Adrenal gland (tissue), 9 donors: ENCODE measurements at regions not wholly inside any gene's neighbourhood (a gene's known extent, or its start where the extent isn't known, plus 50 kb on each side); places are given as distances from the start of the nearest gene placed in this dataset.

Source experiments
- DNase-seq, 7 donors: peaks; one replicate each; pipeline ENCODE4 v3.0.0-alpha.2; 2019 to 2020
- H3K27ac ChIP-seq, 5 donors: fragments of 200-600 bp; sonication (generic) in 4 of 5; 1 replicate in 3 of 5; 2 replicates in 2 of 5; pipeline versions ENCODE4 v1.5.1 to v1.8.0; 2016 to 2020; ENCODE audit warnings: mild to moderate bottlenecking in 1 of 5
- H3K27me3 ChIP-seq: fragments of 200-600 bp; 2 replicates; pipeline ENCODE4 v1.8.0; 2021
- H3K36me3 ChIP-seq, 2 donors: fragments of 200-600 bp; replicated peaks in 1 of 2; 1 replicate in 1 of 2; 2 replicates in 1 of 2; pipeline versions ENCODE4 v1.5.1 to v1.8.0; 2018 to 2022
- H3K4me1 ChIP-seq, 2 donors: fragments of 200-600 bp; replicated peaks in 1 of 2; 1 replicate in 1 of 2; 2 replicates in 1 of 2; pipeline versions ENCODE4 v1.5.1 to v1.8.0; 2018 to 2021
- H3K4me3 ChIP-seq, 4 donors: fragments of 200-600 bp; sonication (generic) in 3 of 4; one replicate each; pipeline ENCODE4 v1.5.1; 2016 to 2018
- H3K9me3 ChIP-seq, 3 donors: fragments of 200-600 bp; sonication (generic) in 1 of 3; replicated peaks in 1 of 3; 1 replicate in 2 of 3; 2 replicates in 1 of 3; pipeline versions ENCODE4 v1.5.1 to v1.8.0; 2016 to 2021
- POLR2A ChIP-seq, 2 donors: fragments of 450-650 bp; IDR thresholded peaks; one replicate each; pipeline ENCODE4 v1.6.1; 2017; ENCODE audit warnings: antibody characterized with exemption in 2 of 2, mild to moderate bottlenecking in 2 of 2, moderate library complexity in 1 of 2
- WGBS, 4 donors: extraction: QIAGEN DNeasy Blood & Tissue Kit in 2 of 4; methylation state at CpG; one replicate each; pipeline versions ENCODE4 v1.1.5 to v1.1.7; 2013 to 2017; 5-methylcytosine and 5-hydroxymethylcytosine counted together
- intact Hi-C, 2 donors: fragments of 100-400 bp; cut with DNase I; formaldehyde crosslinking; loops; one replicate each; pipeline versions ENCODE4 v1.14.1 to v1.15.0; 2022 to 2023
- TF ChIP-seq, protein P1 (sequence below), 6 experiments: fragments of 450-650 bp in 4 of 6; fragments of 200-600 bp in 2 of 6; sonication (generic) in 1 of 6; IDR thresholded peaks; 1 replicate in 5 of 6; 2 replicates in 1 of 6; pipeline versions ENCODE4 v1.5.1 to v1.8.0; 2016 to 2021; ENCODE audit warnings: antibody characterized with exemption in 6 of 6, mild to moderate bottlenecking in 2 of 6, moderate library complexity in 1 of 6
- donor health status: healthy with polysubstance abuse.
- donor health status: Bipolar disorder and iron deficiency.
- donor health status: DM: yes; HTN: yes; CAD: no.
- donor health status: DM: no; HTN: no; CAD: no.
- donor health status: DM: no; HTN: no; CAD: no.

DNA sequence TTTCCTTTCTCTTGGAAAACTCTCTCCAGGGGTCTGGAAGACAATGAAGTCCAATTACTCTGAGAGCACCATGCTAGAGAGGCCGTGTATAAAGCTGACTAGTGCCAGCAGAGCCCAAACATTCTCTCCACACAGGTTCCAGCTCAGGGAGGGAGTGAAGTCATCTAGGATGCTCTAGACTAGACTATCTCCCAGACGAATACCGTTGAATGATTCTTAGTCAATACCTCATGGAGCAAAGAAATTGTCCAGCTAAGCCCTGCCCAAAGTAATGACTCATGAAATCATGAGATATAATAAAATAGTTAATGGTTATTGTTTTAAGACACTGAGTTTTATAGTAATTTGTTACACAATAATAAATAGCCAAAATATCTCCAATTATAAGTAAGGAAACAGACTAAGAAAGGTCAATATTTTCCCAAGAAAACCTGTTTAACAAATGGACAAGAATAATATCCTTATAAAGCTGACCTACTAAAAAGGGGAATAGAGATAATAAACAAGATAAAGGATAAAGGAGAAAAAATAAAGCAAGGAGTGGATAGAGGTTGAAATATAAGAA lies 163.9 kb upstream of the LRRC7 start:
- no peaks in the 10 kb centered on the region for H3K9me3 ChIP-seq
- no peaks in the 10 kb centered on the region for H3K36me3 ChIP-seq
- WGBS, 4 donors, result 71 to 81% (median 79%) methylated on average over 3 of the region's 3 CpGs
- TF ChIP-seq, protein P1, sequence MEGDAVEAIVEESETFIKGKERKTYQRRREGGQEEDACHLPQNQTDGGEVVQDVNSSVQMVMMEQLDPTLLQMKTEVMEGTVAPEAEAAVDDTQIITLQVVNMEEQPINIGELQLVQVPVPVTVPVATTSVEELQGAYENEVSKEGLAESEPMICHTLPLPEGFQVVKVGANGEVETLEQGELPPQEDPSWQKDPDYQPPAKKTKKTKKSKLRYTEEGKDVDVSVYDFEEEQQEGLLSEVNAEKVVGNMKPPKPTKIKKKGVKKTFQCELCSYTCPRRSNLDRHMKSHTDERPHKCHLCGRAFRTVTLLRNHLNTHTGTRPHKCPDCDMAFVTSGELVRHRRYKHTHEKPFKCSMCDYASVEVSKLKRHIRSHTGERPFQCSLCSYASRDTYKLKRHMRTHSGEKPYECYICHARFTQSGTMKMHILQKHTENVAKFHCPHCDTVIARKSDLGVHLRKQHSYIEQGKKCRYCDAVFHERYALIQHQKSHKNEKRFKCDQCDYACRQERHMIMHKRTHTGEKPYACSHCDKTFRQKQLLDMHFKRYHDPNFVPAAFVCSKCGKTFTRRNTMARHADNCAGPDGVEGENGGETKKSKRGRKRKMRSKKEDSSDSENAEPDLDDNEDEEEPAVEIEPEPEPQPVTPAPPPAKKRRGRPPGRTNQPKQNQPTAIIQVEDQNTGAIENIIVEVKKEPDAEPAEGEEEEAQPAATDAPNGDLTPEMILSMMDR (IDR thresholded peaks at IDR 0.05), result no peak
- TF ChIP-seq POLR2A (IDR thresholded peaks at IDR 0.05), result no peak
- DNase-seq, result no peak
- H3K4me3 ChIP-seq, result no peak overlapping the region
- intact Hi-C loops, result no loop called here
- H3K27me3 ChIP-seq, result no peaks in the 10 kb centered on the region
- H3K4me1 ChIP-seq, result no peaks in the 10 kb centered on the region
- no peak overlapping the region for H3K27ac ChIP-seq

DNA sequence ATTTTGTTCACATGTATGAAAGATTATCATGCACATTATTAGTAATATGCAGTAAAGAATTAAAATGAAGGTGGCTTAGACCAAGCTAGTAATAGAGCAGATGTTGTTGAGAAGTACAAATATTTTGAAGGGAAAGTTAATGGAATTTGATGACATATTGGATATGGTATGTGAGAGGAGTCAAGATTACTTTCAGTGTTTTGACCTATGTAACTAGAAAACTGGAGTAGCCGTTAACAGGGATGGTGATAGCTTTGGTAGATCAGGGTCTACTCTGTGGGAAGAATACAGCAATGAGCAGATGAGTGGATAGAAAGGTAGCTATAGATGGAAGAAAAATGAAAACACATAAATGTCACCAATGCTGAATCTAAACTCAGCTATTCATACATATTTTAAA lies 163.2 kb upstream of the LRRC7 start:
- Histone ChIP-seq H3K27me3 (no peaks in the 10 kb centered on the region), H3K4me3 (no peak overlapping the region), H3K9me3 (no peaks in the 10 kb centered on the region), H3K27ac (no peak overlapping the region), H3K36me3 (no peaks in the 10 kb centered on the region), H3K4me1 (no peaks in the 10 kb centered on the region)
- DNase-seq, result no peak
- TF ChIP-seq, protein P1 (IDR thresholded peaks at IDR 0.05), result no peak
- TF ChIP-seq POLR2A (IDR thresholded peaks at IDR 0.05), result no peak
- WGBS, 4 donors, result 41 to 62% (median 51%) methylated on average over 1 of the region's 1 CpG
- intact Hi-C loops, result no loop called here

- no peak overlapping the region for H3K4me3 ChIP-seq
- H3K36me3 ChIP-seq, result no peaks in the 10 kb centered on the region
- H3K9me3 ChIP-seq, result no peaks in the 10 kb centered on the region
- H3K27me3 ChIP-seq, result no peaks in the 10 kb centered on the region
- no peak overlapping the region for H3K27ac ChIP-seq
- H3K4me1 ChIP-seq, result no peaks in the 10 kb centered on the region
- no peak for DNase-seq
- TF ChIP-seq, protein P1 (IDR thresholded peaks at IDR 0.05), result no peak
- TF ChIP-seq POLR2A (IDR thresholded peaks at IDR 0.05), result no peak
- 73 to 90% (median 81%) methylated on average over 3 of the region's 3 CpGs for WGBS, 4 donors
- intact Hi-C loops, result no loop called here
These were observed 161.5 kb upstream of the LRRC7 start for GRCh38 chr1:69406244-69406643.

DNA sequence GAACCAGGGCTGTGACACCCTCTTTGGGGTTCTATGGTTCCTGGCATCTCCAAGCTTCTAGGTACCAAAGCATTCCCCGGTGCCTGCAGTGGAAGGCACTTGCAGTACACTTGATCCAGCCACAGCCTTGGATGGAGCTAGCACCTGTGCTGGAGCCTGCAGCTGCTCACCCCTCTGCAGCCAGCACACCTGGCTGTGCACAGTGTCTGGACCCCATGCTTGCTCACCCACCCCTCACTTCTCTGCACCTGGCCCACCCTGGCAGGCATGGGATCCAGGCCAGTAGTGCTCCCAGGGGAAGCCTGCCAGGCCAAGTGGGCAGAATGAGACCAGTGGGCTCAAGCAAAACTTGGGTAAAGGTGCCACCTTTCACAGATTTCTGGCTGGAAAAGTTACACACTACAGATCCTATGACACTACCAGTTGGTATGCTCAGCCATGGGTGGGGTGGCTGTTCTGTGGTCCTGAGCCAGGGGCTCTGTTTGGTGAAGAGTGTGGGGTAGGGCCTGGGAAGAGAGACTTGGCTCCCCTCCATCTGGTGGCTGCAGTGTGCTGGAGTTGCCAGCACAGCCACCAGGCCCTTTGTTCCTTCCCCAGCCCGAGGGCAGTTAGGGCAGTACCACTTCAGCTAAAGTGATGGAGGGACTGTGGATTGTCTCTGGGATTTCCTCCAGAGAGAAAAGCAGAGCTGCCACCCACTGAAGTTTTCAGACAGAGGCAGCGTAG lies 157.8 kb upstream of the LRRC7 start:
- TF ChIP-seq, protein P1 (IDR thresholded peaks at IDR 0.05), result no peak
- intact Hi-C loops, result no loop called here
- no peak overlapping the region for H3K27ac ChIP-seq
- H3K4me1 ChIP-seq, result no peaks in the 10 kb centered on the region
- H3K4me3 ChIP-seq, result no peak overlapping the region
- DNase-seq, result no peak
- no peaks in the 10 kb centered on the region for H3K36me3 ChIP-seq
- WGBS, 4 donors, result 75 to 100% (median 84%) methylated on average over 2 to 3 of the region's 3 CpGs
- no peaks in the 10 kb centered on the region for H3K27me3 ChIP-seq
- no peaks in the 10 kb centered on the region for H3K9me3 ChIP-seq
